ENCODE measurements at regions not wholly inside any gene's neighbourhood (a gene's known extent, or its start where the extent isn't known, plus 50 kb on each side); places are given as distances from the start of the nearest gene placed in this dataset.

- ATAC-seq = no peak
- Mint-ChIP-seq H3K36me3 (no peaks in the 10 kb centered on the region), H3K9me3 (peaks cover 16% of the 10 kb centered on the region; the same call in 1 of the 2 replicates), H3K4me3 (no peak overlapping the region), H3K27ac (no peak overlapping the region), H3K27me3 (ENCODE audit: low read depth) (no peaks in the 10 kb centered on the region), H3K4me1 (no peaks in the 10 kb centered on the region)
- POLR2A ChIA-PET = no interaction called here
- TF ChIP-seq TCF7 (CRISPR knock-in tag; IDR thresholded peaks at IDR 0.05; ENCODE audit: low read depth) (no peak), CREB1 (CRISPR knock-in tag; IDR thresholded peaks at IDR 0.05) (no peak), ZNF425 (CRISPR knock-in tag; conservative IDR thresholded peaks at IDR 0.05) (no peak), ARID4B (CRISPR knock-in tag; IDR thresholded peaks at IDR 0.05; ENCODE audit: borderline replicate concordance) (no peak), CREM (CRISPR knock-in tag; IDR thresholded peaks at IDR 0.05) (no peak), FOXK1 (CRISPR knock-in tag; IDR thresholded peaks at IDR 0.05) (no peak), ATF1 (CRISPR knock-in tag; IDR thresholded peaks at IDR 0.05) (no peak)
- CTCF ChIA-PET = no interaction called here
- no peak for DNase-seq (ENCODE audit: low spot score)
Observed at GRCh38 chr3:190773948-190774347, 88.5 kb downstream of the GMNC start.

- ChIA-PET POLR2A (no interaction called here), CTCF (no interaction called here)
- DNase-seq (ENCODE audit: low spot score) = no peak
- H3K36me3 Mint-ChIP-seq = no peaks in the 10 kb centered on the region
- H3K9me3 Mint-ChIP-seq = peaks cover 12% of the 10 kb centered on the region; the same call in 1 of the 2 replicates
- no peak overlapping the region for H3K27ac Mint-ChIP-seq
- H3K27me3 Mint-ChIP-seq (ENCODE audit: low read depth) = no peaks in the 10 kb centered on the region
- no peak overlapping the region for H3K4me3 Mint-ChIP-seq
- no peak for ATAC-seq
- H3K4me1 Mint-ChIP-seq = no peaks in the 10 kb centered on the region
- no peak for TF ChIP-seq RELA (CRISPR knock-in tag; IDR thresholded peaks at IDR 0.05; ENCODE audit: borderline replicate concordance)
- no peak for TF ChIP-seq ZNF423 (CRISPR knock-in tag; IDR thresholded peaks at IDR 0.05)
- TF ChIP-seq ZNF425 (CRISPR knock-in tag; conservative IDR thresholded peaks at IDR 0.05) = no peak
- TF ChIP-seq KAT7 (CRISPR knock-in tag; IDR thresholded peaks at IDR 0.05; ENCODE audit: borderline replicate concordance) = no peak
- TF ChIP-seq TEAD4 (CRISPR knock-in tag; IDR thresholded peaks at IDR 0.05) = no peak
- no peak for TF ChIP-seq FOXP1 (CRISPR knock-in tag; IDR thresholded peaks at IDR 0.05; ENCODE audit: borderline replicate concordance)
- no peak for TF ChIP-seq ZNF138 (CRISPR knock-in tag; conservative IDR thresholded peaks at IDR 0.05)
- TF ChIP-seq ZBTB43 (CRISPR knock-in tag; IDR thresholded peaks at IDR 0.05) = no peak
- no peak for TF ChIP-seq SOX15 (CRISPR knock-in tag; IDR thresholded peaks at IDR 0.05)
- TF ChIP-seq NR1H2 (CRISPR knock-in tag; IDR thresholded peaks at IDR 0.05) = no peak
- no peak for TF ChIP-seq E2F1 (CRISPR knock-in tag; IDR thresholded peaks at IDR 0.05)
- no peak for TF ChIP-seq HMGA2 (CRISPR knock-in tag; IDR thresholded peaks at IDR 0.05)
- TF ChIP-seq TEAD1 (CRISPR knock-in tag; IDR thresholded peaks at IDR 0.05) = no peak
- no peak for TF ChIP-seq IRF1 (CRISPR knock-in tag; IDR thresholded peaks at IDR 0.05)
- no peak for TF ChIP-seq AR (CRISPR knock-in tag; IDR thresholded peaks at IDR 0.05)
Observed at GRCh38 chr3:190772831-190773230, 89.7 kb downstream of the GMNC start.

Data from WTC11 (cell line).